Gastroesophageal sphincter (tissue), 2 donors: ENCODE measurements at regions not wholly inside any gene's neighbourhood (a gene's known extent, or its start where the extent isn't known, plus 50 kb on each side); places are given as distances from the start of the nearest gene placed in this dataset.

Source experiments
- POLR2A ChIP-seq, 2 donors: fragments of 450-650 bp; IDR thresholded peaks; one replicate each; pipeline ENCODE4 v1.6.1; 2017; ENCODE audit warnings: antibody characterized with exemption in 2 of 2, mild to moderate bottlenecking in 2 of 2, moderate library complexity in 1 of 2
- POLR2AphosphoS5 ChIP-seq: sonication (generic); formaldehyde crosslinking; IDR thresholded peaks from one replicate; pipeline ENCODE4 v1.6.1; 2017; ENCODE audit warnings: antibody characterized with exemption

- TF ChIP-seq POLR2A (IDR thresholded peaks at IDR 0.05) (no peak), POLR2AphosphoS5 (no peak)
Measured at GRCh38 chr4:103902730-103903129, 182.9 kb upstream of the TACR3 start.
